GM12892 (cell line): ENCODE measurements at regions not wholly inside any gene's neighbourhood (a gene's known extent, or its start where the extent isn't known, plus 50 kb on each side); places are given as distances from the start of the nearest gene placed in this dataset.

Experiments
- POLR2AphosphoS5 ChIP-seq: IDR thresholded peaks from 2 replicates; pipeline ENCODE4 v1.6.1; 2011; ENCODE audit warnings: low read depth, low read length, control low read depth
- TAF1 ChIP-seq: IDR thresholded peaks from 2 replicates; pipeline ENCODE4 v1.6.1; 2011; ENCODE audit warnings: low read depth, mild to moderate bottlenecking, control low read depth, low read length, borderline replicate concordance

- no peak for TF ChIP-seq POLR2AphosphoS5
- TF ChIP-seq TAF1 = no peak
These were observed 147.5 kb upstream of the LHX5 start for GRCh38 chr12:113619202-113619601.
